Effector memory CD4-positive, alpha-beta T cell (primary cell): ENCODE measurements at regions not wholly inside any gene's neighbourhood (a gene's known extent, or its start where the extent isn't known, plus 50 kb on each side); places are given as distances from the start of the nearest gene placed in this dataset.

Experiments used
- DNase-seq, 3 donors: peaks; one replicate each; pipeline ENCODE4 v3.0.0-alpha.2; 2020
- H3K27ac ChIP-seq: 2 replicates; pipeline ENCODE4 v1.7.0; 2013; ENCODE audit warnings: mild to moderate bottlenecking, low read length, moderate library complexity; ENCODE audit not compliant: insufficient read depth, poor library complexity, severe bottlenecking
- H3K27me3 ChIP-seq: replicated peaks from 2 replicates; pipeline ENCODE4 v1.7.0; 2013; ENCODE audit warnings: mild to moderate bottlenecking, low read length; ENCODE audit not compliant: insufficient read depth, control insufficient read depth, poor library complexity, severe bottlenecking
- H3K36me3 ChIP-seq: 2 replicates; pipeline ENCODE4 v1.7.0; 2013; ENCODE audit warnings: mild to moderate bottlenecking, low read length, moderate library complexity; ENCODE audit not compliant: control insufficient read depth, insufficient read depth
- H3K4me1 ChIP-seq: 2 replicates; pipeline ENCODE4 v1.7.0; 2013; ENCODE audit warnings: low read length, mild to moderate bottlenecking; ENCODE audit not compliant: control insufficient read depth, insufficient read depth, poor library complexity, severe bottlenecking
- H3K4me3 ChIP-seq: 2 replicates; pipeline ENCODE4 v1.7.0; 2013; ENCODE audit warnings: low read length, low read depth, mild to moderate bottlenecking; ENCODE audit not compliant: insufficient read depth, poor library complexity, severe bottlenecking
- H3K9me3 ChIP-seq: 2 replicates; pipeline ENCODE4 v1.7.0; 2013; ENCODE audit warnings: mild to moderate bottlenecking, low read length, moderate library complexity; ENCODE audit not compliant: control insufficient read depth

- Histone ChIP-seq H3K27ac (no peak overlapping the region), H3K9me3 (no peaks in the 10 kb centered on the region), H3K4me1 (no peaks in the 10 kb centered on the region), H3K27me3 (no peaks in the 10 kb centered on the region), H3K36me3 (no peaks in the 10 kb centered on the region), H3K4me3 (no peak overlapping the region)
- DNase-seq, result no peak
Observed at GRCh38 chr20:58140787-58141425, 87.5 kb downstream of the ANKRD60 start.

GRCh38 chr20:58139849-58140786 lies 88.3 kb downstream of the ANKRD60 start:
- Histone ChIP-seq H3K9me3 (no peaks in the 10 kb centered on the region), H3K4me1 (no peaks in the 10 kb centered on the region), H3K27me3 (no peaks in the 10 kb centered on the region), H3K36me3 (no peaks in the 10 kb centered on the region), H3K4me3 (no peak overlapping the region), H3K27ac (no peak overlapping the region)
- DNase-seq, result no peak

GRCh38 chr20:58138395-58138794 lies 90.1 kb downstream of the ANKRD60 start:
- peaks cover under 1% of the 10 kb centered on the region for H3K27me3 ChIP-seq
- H3K36me3 ChIP-seq, result no peaks in the 10 kb centered on the region
- no peak for DNase-seq
- H3K4me3 ChIP-seq, result no peak overlapping the region
- no peaks in the 10 kb centered on the region for H3K9me3 ChIP-seq
- no peak overlapping the region for H3K27ac ChIP-seq
- H3K4me1 ChIP-seq, result no peaks in the 10 kb centered on the region

GRCh38 chr20:58137651-58138265 lies 90.7 kb downstream of the ANKRD60 start:
- H3K36me3 ChIP-seq, result no peaks in the 10 kb centered on the region
- no peaks in the 10 kb centered on the region for H3K4me1 ChIP-seq
- H3K27ac ChIP-seq, result no peak overlapping the region
- no peaks in the 10 kb centered on the region for H3K9me3 ChIP-seq
- no peak for DNase-seq
- H3K27me3 ChIP-seq, result peaks cover 4% of the 10 kb centered on the region
- no peak overlapping the region for H3K4me3 ChIP-seq

GRCh38 chr20:58137236-58137635 lies 91.2 kb downstream of the ANKRD60 start:
- no peaks in the 10 kb centered on the region for H3K9me3 ChIP-seq
- peaks cover 4% of the 10 kb centered on the region for H3K27me3 ChIP-seq
- no peaks in the 10 kb centered on the region for H3K36me3 ChIP-seq
- H3K4me1 ChIP-seq, result no peaks in the 10 kb centered on the region
- no peak for DNase-seq
- no peak overlapping the region for H3K4me3 ChIP-seq
- H3K27ac ChIP-seq, result no peak overlapping the region

GRCh38 chr20:58136149-58136484 lies 92.3 kb downstream of the ANKRD60 start:
- H3K36me3 ChIP-seq, result no peaks in the 10 kb centered on the region
- peaks cover 8% of the 10 kb centered on the region for H3K27me3 ChIP-seq
- no peak for DNase-seq
- H3K9me3 ChIP-seq, result no peaks in the 10 kb centered on the region
- H3K4me3 ChIP-seq, result no peak overlapping the region
- H3K4me1 ChIP-seq, result no peaks in the 10 kb centered on the region
- no peak overlapping the region for H3K27ac ChIP-seq

- Histone ChIP-seq H3K9me3 (no peaks in the 10 kb centered on the region), H3K36me3 (no peaks in the 10 kb centered on the region), H3K27me3 (peaks cover 8% of the 10 kb centered on the region), H3K4me1 (no peaks in the 10 kb centered on the region), H3K4me3 (no peak overlapping the region), H3K27ac (no peak overlapping the region)
- DNase-seq, result no peak
Observed at GRCh38 chr20:58135441-58136148, 92.9 kb downstream of the ANKRD60 start.

- H3K36me3 ChIP-seq, result no peaks in the 10 kb centered on the region
Observed at GRCh38 chr20:58133020-58133808, 95.2 kb downstream of the ANKRD60 start.

GRCh38 chr20:58131551-58132142 lies 96.8 kb downstream of the ANKRD60 start:
- no peak for DNase-seq
- Histone ChIP-seq H3K36me3 (no peaks in the 10 kb centered on the region), H3K27me3 (peaks cover 8% of the 10 kb centered on the region), H3K27ac (no peak overlapping the region), H3K4me1 (no peaks in the 10 kb centered on the region), H3K4me3 (no peak overlapping the region), H3K9me3 (no peaks in the 10 kb centered on the region)

More at GRCh38 chr20:58133020-58133808, 95.2 kb downstream of the ANKRD60 start:
- no peak overlapping the region for H3K27ac ChIP-seq
- no peaks in the 10 kb centered on the region for H3K9me3 ChIP-seq
- H3K4me1 ChIP-seq, result no peaks in the 10 kb centered on the region
- H3K4me3 ChIP-seq, result no peak overlapping the region
- peaks cover 8% of the 10 kb centered on the region for H3K27me3 ChIP-seq
- no peak for DNase-seq
